ENCODE measurements at regions not wholly inside any gene's neighbourhood (a gene's known extent, or its start where the extent isn't known, plus 50 kb on each side); places are given as distances from the start of the nearest gene placed in this dataset.

- no peak for DNase-seq
Measured at GRCh38 chr12:13487326-13487725, 290.8 kb downstream of the EMP1 start.

DNA sequence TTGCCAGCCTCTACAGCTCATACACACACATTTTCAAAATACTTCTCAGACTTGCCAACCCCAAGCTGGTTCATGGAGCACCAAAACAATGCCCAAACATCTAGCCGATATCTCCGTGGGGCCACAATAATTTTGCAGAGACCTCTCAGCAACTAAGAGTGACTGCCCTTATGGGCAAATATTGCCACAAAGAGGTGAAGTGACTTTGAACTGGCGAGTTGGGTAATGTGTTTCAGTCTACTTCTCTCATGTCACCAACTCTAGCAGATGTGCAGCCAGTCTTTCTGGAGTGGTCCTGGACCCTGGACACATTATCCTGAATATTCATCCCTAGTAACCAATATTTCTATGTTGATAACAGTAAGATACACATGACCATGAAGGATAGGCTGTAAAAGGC lies 290.3 kb downstream of the EMP1 start:
- DNase-seq, result no peak

GRCh38 chr12:13478650-13479181 lies 282.2 kb downstream of the EMP1 start:
- DNase-seq, result no peak

DNA sequence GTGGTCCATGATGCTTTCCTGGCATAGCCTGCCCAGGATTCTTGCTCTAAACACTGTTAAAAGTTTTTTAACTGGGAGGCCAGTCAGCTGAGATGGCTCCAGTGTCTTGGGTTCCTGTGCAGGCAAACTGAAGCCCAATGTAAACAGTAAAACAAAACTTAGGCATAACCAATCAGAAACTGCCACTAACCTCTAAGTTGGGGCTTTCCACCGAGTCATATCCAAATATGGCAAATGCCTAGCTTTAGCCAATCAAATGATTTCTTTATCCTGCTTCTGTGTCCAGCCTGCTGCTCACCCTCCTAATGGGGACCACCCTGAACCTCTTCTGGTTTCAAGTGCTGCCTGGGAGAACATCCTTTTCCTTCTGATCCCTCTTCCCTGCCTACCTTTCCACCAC lies 277.9 kb downstream of the EMP1 start:
- no peak for DNase-seq

DNA sequence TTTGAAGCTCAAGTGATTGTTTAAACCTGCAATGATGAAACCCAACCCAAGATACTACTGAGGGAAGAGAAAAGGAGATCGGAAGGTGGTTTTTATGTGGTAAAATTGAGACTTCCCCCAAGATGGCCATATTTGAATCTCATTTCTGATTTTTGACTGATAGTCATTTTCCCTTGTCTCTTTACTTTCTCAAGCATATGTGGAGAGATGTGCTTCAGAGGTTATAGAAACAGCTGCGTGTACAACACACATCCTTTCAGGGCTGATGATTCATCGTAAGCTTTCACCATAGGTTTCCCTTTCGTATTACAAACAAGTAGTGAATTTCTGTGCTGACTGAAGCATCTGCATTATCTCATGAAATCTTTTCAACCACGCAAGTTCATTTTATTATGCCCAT lies 276.2 kb downstream of the EMP1 start:
- no peak for DNase-seq

GRCh38 chr12:13471471-13471870 lies 274.9 kb downstream of the EMP1 start:
- DNase-seq, result no peak

GRCh38 chr12:13465635-13466034 lies 269.1 kb downstream of the EMP1 start:
- DNase-seq, result no peak

DNA sequence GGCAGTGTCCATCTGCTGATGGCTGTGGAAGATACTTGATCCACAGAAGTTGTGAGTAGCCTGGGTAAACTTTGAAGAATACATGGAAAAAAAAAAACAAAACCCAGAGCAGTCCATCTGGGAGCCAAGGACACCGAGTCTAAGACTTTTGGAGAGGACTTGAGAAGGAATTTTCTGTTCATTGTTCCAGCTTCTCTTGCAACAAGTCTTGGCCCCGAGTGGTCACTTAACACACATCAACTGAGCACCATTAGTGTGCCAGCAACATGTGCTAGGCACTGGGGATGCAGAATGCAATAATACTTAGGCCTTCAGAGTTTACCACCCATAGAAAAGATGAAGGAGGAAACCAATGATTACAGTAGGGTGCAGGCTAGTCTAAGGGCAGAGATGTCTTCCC lies 266.7 kb downstream of the EMP1 start:
- no peak for DNase-seq

DNA sequence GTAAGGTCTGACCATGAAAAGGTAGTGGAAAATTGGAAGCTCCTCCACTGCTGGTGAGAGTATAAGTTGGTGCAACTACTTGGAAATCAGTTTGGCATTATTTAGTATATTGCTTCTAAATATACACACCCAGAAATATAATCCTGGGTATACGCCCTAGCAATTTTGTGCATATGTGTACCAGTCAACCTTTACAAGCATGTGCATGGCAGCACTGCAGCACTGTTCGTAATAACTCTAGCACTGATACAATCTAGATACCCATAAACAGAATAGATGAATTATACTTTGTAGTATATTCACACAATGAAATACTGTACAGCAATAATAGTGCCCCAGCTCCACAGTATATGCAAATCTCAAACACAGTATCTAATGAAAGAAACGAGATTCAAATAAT lies 265.9 kb downstream of the EMP1 start:
- DNase-seq, result no peak

DNA sequence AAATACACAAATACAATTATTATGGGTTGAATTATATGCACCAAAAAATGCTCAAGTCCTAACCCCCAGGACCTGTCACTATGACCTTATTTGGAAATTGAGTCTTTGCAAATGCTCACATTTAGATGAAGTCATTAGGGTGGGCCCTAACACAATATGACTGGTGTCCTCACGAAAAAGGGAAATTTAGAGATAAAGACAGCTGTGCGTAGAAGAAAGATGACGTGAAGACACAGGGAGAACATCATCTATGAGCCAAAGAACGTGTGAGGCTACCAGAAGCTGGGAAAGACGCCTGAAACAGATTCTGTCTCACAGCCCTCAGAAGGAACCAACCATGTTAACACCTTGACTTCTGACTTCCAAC lies 259.2 kb downstream of the EMP1 start:
- no peak for DNase-seq

GRCh38 chr12:13454991-13455777 lies 258.7 kb downstream of the EMP1 start:
- DNase-seq, result no peak

DNA sequence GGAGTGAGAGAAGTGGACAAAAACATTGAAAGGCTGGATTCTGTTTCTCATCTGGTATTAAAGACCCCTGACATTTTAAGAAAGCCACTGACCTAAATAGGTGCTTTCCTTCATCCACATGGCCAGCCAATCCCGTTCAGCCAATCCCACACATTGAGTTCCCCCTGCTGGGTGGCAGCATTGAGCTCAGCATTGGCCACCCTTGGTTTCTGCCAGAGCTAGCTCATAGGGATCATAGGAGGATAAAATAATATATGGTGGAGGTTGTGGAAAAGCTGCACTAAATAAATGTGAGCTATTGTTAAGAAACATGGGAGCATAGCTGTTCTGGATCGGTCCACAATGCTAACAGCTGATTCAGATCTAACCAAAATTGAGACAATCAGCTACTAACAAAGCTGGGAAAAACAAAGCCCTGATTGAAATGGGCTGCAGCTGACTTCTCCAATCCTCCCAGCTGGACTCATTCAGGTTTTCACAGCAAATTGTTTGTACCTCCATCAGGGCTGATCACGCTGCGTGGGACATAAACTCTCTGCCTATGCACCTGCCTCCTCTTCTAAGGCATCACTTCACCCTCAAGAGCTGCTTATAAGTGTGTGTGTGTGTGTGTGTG lies 256.5 kb downstream of the EMP1 start:
- DNase-seq, result no peak

GRCh38 chr12:13451776-13452175 lies 255.2 kb downstream of the EMP1 start:
- DNase-seq, result no peak

- DNase-seq, result no peak
Measured at GRCh38 chr12:13450231-13451080, 253.9 kb downstream of the EMP1 start.

DNA sequence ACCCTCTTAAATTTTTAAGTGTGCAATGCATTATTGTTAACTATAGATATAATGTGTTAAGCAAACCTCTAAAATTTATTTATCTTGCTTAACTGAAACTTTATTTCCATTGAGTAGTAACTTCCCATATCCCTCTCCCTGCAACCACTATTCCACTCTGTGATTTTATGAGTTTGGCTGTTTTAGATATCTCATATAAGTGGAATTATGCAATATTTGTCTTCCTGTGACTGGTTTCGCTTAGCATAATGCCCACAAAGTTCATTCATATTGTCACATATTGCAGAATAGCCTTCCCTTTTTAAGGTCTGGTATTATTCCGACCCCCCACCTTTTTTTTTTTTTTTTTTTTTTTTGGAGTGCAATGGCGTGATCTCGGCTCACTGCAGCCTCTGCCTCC lies 247.6 kb downstream of the EMP1 start:
- no peak for DNase-seq

- DNase-seq, result no peak
Measured at GRCh38 chr12:13443498-13443897, 247.0 kb downstream of the EMP1 start.

GRCh38 chr12:13443028-13443427 lies 246.5 kb downstream of the EMP1 start:
- no peak for DNase-seq

GRCh38 chr12:13442457-13442856 lies 245.9 kb downstream of the EMP1 start:
- DNase-seq, result no peak

DNA sequence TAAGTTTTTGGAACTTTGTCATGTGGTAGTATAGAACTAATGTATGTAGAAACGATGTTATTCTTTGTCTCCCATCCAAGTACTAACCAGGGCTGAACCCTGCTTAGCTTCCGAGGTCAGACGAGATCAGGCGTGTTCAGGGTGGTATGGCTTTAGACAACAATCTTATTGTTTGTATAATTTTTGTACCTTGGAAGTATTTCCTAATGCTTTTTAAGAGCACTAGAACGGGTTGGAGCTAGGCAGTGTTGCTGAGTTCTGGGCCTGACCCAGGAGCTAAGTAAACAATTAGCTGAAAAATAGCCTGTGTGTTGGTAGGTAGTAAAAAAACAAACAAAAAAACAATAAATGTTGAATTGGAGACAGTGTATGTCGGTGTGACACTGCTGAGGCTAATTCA lies 244.3 kb downstream of the EMP1 start:
- DNase-seq, result no peak

DNA sequence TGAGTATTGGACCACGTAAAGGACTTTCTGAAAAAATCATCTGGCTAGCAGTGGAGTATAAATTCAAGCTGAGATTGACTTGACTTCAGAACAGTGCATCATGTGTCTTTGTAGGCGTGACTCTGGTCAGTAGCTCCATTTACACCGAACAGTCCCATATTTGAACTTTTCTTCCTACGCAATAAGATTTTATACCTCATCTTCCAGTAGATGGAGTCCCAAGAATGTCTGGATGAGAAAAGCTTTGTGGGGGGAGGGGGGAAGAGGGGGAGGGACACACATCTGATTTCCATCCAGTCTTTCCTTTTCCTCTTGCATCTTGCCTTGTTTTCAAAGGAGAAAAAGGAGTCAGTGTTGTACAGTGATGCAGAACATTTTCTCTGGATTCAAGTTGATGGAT lies 241.0 kb downstream of the EMP1 start:
- DNase-seq, result no peak

DNA sequence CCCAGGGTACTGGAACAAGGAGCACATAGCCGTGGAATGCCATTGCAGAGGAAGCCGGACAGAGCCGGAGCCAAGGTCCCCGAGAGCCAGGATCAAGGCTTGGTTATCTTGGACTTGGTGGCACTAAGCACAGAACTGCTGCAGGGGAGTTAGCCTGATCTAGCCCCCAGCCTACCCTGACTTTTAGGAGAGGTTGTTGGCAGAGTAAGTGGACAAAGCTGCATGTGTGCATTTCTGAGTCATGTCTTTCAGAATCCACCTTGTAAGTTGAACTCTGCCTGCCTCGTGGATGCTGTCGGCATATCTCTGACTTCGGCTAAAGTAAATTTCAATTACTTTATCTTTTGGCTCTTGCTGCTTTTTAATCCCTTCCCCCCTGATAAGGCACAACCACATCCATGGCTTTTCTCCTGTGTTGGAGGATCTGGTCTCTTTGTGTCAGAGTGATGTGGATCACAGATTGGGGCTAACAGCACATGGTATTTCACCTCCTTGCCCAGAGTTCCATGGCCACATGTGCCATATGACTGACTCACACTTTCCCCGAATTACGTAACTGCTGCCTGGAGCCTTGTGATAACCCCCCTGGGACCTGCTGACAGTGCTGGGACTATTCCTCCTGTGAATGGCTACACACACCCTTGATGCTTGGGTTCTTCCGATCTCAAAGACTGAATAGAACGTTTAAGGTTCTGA lies 240.3 kb downstream of the EMP1 start:
- no peak for DNase-seq

- no peak for DNase-seq
Measured at GRCh38 chr12:13436182-13436581, 239.7 kb downstream of the EMP1 start.
